ENCODE measurements at regions not wholly inside any gene's neighbourhood (a gene's known extent, or its start where the extent isn't known, plus 50 kb on each side); places are given as distances from the start of the nearest gene placed in this dataset.

GRCh38 chr10:63887600-63888370, 366.6 kb downstream of the REEP3 start:
- TF ChIP-seq, protein P1, sequence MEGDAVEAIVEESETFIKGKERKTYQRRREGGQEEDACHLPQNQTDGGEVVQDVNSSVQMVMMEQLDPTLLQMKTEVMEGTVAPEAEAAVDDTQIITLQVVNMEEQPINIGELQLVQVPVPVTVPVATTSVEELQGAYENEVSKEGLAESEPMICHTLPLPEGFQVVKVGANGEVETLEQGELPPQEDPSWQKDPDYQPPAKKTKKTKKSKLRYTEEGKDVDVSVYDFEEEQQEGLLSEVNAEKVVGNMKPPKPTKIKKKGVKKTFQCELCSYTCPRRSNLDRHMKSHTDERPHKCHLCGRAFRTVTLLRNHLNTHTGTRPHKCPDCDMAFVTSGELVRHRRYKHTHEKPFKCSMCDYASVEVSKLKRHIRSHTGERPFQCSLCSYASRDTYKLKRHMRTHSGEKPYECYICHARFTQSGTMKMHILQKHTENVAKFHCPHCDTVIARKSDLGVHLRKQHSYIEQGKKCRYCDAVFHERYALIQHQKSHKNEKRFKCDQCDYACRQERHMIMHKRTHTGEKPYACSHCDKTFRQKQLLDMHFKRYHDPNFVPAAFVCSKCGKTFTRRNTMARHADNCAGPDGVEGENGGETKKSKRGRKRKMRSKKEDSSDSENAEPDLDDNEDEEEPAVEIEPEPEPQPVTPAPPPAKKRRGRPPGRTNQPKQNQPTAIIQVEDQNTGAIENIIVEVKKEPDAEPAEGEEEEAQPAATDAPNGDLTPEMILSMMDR (conservative IDR thresholded peaks at IDR 0.05; ENCODE audit: low read depth, low read length) = no peak
- DNase-seq (ENCODE audit: low read depth) = no peak
- no peak overlapping the region for H3K4me3 ChIP-seq (ENCODE audit: low read depth, low read length)

GRCh38 chr10:63889803-63890202, 368.6 kb downstream of the REEP3 start:
- DNase-seq (ENCODE audit: low read depth) = no peak
- H3K4me3 ChIP-seq (ENCODE audit: low read depth, low read length) = no peak overlapping the region
- TF ChIP-seq, protein P1 (conservative IDR thresholded peaks at IDR 0.05; ENCODE audit: low read depth, low read length) = no peak

- DNase-seq (ENCODE audit: low read depth) = no peak
Observed at GRCh38 chr10:63896992-63897391, 375.8 kb downstream of the REEP3 start.

DNA sequence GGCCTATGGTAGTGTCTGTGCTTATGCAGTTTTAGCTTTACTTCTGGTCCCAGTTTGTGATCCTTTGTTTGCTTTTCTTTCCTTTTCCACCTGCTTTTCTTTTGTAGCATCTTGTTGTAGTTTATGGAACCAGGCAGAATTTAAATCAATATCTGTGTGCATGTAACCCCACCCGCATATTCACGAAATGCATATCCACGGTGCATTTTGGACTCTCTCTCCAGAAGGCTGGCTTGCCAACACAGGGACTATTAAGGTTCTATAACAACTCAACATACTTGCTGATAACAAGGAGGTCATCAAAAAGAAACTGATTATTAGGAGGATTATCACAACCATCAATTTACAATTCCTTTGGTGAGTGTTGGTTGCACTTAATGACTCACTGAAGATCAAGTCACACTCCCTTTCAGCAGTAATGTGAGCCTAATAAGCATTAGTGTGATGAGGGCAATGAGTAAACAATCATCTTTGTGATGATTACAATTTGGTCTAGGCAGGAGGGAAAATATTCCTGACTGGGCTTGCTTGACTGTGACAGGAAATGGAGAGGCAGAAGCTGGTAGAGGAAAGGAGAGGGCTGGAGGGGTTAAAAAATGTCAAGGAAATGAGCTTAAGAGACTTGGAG, 378.6 kb downstream of the REEP3 start:
- no peak overlapping the region for H3K4me3 ChIP-seq (ENCODE audit: low read depth, low read length)
- TF ChIP-seq, protein P1 (conservative IDR thresholded peaks at IDR 0.05; ENCODE audit: low read depth, low read length) = no peak
- DNase-seq (ENCODE audit: low read depth) = no peak

More at GRCh38 chr10:63896992-63897391, 375.8 kb downstream of the REEP3 start:
- H3K4me3 ChIP-seq (ENCODE audit: low read depth, low read length) = no peak overlapping the region
- TF ChIP-seq, protein P1 (conservative IDR thresholded peaks at IDR 0.05; ENCODE audit: low read depth, low read length) = no peak

GRCh38 chr10:63901228-63901627, 380.0 kb downstream of the REEP3 start:
- DNase-seq (ENCODE audit: low read depth) = no peak
- no peak overlapping the region for H3K4me3 ChIP-seq (ENCODE audit: low read depth, low read length)
- TF ChIP-seq, protein P1 (conservative IDR thresholded peaks at IDR 0.05; ENCODE audit: low read depth, low read length) = peak; percentile 47

DNA sequence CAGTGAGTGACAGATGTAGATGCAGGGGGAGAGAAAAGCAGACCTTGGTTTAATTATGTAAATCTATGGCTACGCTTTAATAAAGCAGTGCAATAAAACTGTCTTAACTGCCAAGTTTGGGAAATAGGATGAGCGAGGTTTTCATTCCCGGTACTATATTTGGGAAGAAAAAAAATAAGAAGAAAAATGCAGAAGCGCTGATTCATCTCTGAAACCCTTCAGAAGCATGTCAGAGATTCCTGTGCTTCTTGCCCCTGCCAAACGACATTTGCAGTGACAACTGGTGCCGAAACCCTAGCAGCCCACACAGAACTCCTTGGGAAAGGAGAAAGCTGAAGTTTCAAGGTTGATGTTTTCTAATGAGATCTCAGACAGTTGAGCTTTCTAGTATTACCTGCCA, 380.7 kb downstream of the REEP3 start:
- no peak overlapping the region for H3K4me3 ChIP-seq (ENCODE audit: low read depth, low read length)
- DNase-seq (ENCODE audit: low read depth) = no peak
- TF ChIP-seq, protein P1 (conservative IDR thresholded peaks at IDR 0.05; ENCODE audit: low read depth, low read length) = no peak

All from epithelial cell of proximal tubule (primary cell).